ENCODE measurements at regions not wholly inside any gene's neighbourhood (a gene's known extent, or its start where the extent isn't known, plus 50 kb on each side); places are given as distances from the start of the nearest gene placed in this dataset.

GRCh38 chr2:180328795-180329422 is 321.8 kb upstream of the CWC22 start:
- Histone ChIP-seq H2AFZ (ENCODE audit: low read length) (peak overlapping the region; percentile 82), H3K18ac (ENCODE audit: low read length) (no peak overlapping the region), H3K79me1 (ENCODE audit: low read depth, low read length) (no peaks in the 10 kb centered on the region), H3K23ac (ENCODE audit: low read depth, low read length, poor library complexity) (no peak overlapping the region), H3K4me1 (ENCODE audit: control insufficient read depth in 2 of 2, insufficient read depth in 1 of 2, low read depth in 1 of 2, low read length in 2 of 2) (no peaks in the 10 kb centered on the region), H3K9ac (ENCODE audit: low read depth, low read length, poor library complexity) (no peak overlapping the region), H2BK12ac (ENCODE audit: low read length) (no peak overlapping the region), H3K36me3 (replicated peaks in 1 of 2; ENCODE audit: control insufficient read depth in 2 of 2, insufficient read depth in 2 of 2, low read length in 2 of 2) (no peaks in the 10 kb centered on the region), H3K4ac (ENCODE audit: low read length) (no peak overlapping the region), H3K27ac (replicated peaks; ENCODE audit: low read length) (no peak overlapping the region), H3K4me3 (ENCODE audit: low read length in 2 of 2) (no peak overlapping the region), H4K91ac (ENCODE audit: low read depth, low read length, poor library complexity) (no peak overlapping the region), H2BK15ac (ENCODE audit: low read length) (no peak overlapping the region), H2AK5ac (ENCODE audit: low read depth, low read length) (no peak overlapping the region), H2BK5ac (ENCODE audit: low read length) (no peak overlapping the region), H4K8ac (ENCODE audit: low read depth, low read length) (no peak overlapping the region), H3K4me2 (ENCODE audit: insufficient read depth, low read length, poor library complexity, severe bottlenecking) (no peak overlapping the region), H3K9me3 (replicated peaks in 1 of 2; ENCODE audit: control insufficient read depth in 2 of 2, insufficient read depth in 1 of 2, low read depth in 1 of 2, low read length in 2 of 2) (peaks cover 0 to 15% of the 10 kb centered on the region in 2 donors), H3K14ac (ENCODE audit: low read length) (no peak overlapping the region), H2BK120ac (ENCODE audit: low read depth, low read length) (no peak overlapping the region), H3K27me3 (ENCODE audit: control insufficient read depth in 3 of 3, insufficient read depth in 3 of 3, low read depth in 1 of 3, low read length in 3 of 3) (no peaks in the 10 kb centered on the region)
- WGBS, 2 donors (ENCODE audit: extremely low coverage in 2 of 2, insufficient read length in 2 of 2, insufficient replicate concordance in 1 of 2) = no CpG with 5 or more reads among the region's 1 CpG
- no peak for DNase-seq (ENCODE audit: low spot score)

GRCh38 chr2:180327185-180327584 is 320.1 kb upstream of the CWC22 start:
- no peak overlapping the region for H3K14ac ChIP-seq (ENCODE audit: low read length)
- no peak overlapping the region for H2BK120ac ChIP-seq (ENCODE audit: low read depth, low read length)
- no peaks in the 10 kb centered on the region for H3K36me3 ChIP-seq (replicated peaks in 1 of 2; ENCODE audit: control insufficient read depth in 2 of 2, insufficient read depth in 2 of 2, low read length in 2 of 2)
- no peak overlapping the region for H3K4ac ChIP-seq (ENCODE audit: low read length)
- H3K79me1 ChIP-seq (ENCODE audit: low read depth, low read length) = no peaks in the 10 kb centered on the region
- H3K9ac ChIP-seq (ENCODE audit: low read depth, low read length, poor library complexity) = no peak overlapping the region
- H4K8ac ChIP-seq (ENCODE audit: low read depth, low read length) = no peak overlapping the region
- H2BK12ac ChIP-seq (ENCODE audit: low read length) = no peak overlapping the region
- no peak overlapping the region for H3K4me3 ChIP-seq (ENCODE audit: low read length in 2 of 2)
- DNase-seq (ENCODE audit: low spot score) = no peak
- no peaks in the 10 kb centered on the region for H3K27me3 ChIP-seq (ENCODE audit: control insufficient read depth in 3 of 3, insufficient read depth in 3 of 3, low read depth in 1 of 3, low read length in 3 of 3)
- peaks cover 0 to 9% of the 10 kb centered on the region in 2 donors for H3K9me3 ChIP-seq (replicated peaks in 1 of 2; ENCODE audit: control insufficient read depth in 2 of 2, insufficient read depth in 1 of 2, low read depth in 1 of 2, low read length in 2 of 2)
- H3K4me1 ChIP-seq (ENCODE audit: control insufficient read depth in 2 of 2, insufficient read depth in 1 of 2, low read depth in 1 of 2, low read length in 2 of 2) = no peaks in the 10 kb centered on the region
- no peak overlapping the region for H2BK5ac ChIP-seq (ENCODE audit: low read length)
- H2BK15ac ChIP-seq (ENCODE audit: low read length) = no peak overlapping the region
- no peak overlapping the region for H3K18ac ChIP-seq (ENCODE audit: low read length)
- H3K27ac ChIP-seq (replicated peaks; ENCODE audit: low read length) = no peak overlapping the region
- no peak overlapping the region for H3K4me2 ChIP-seq (ENCODE audit: insufficient read depth, low read length, poor library complexity, severe bottlenecking)
- H2AFZ ChIP-seq (ENCODE audit: low read length) = no peak overlapping the region
- H4K91ac ChIP-seq (ENCODE audit: low read depth, low read length, poor library complexity) = no peak overlapping the region
- no peak overlapping the region for H3K23ac ChIP-seq (ENCODE audit: low read depth, low read length, poor library complexity)
- no peak overlapping the region for H2AK5ac ChIP-seq (ENCODE audit: low read depth, low read length)

GRCh38 chr2:180325416-180326120 is 318.5 kb upstream of the CWC22 start:
- H4K8ac ChIP-seq (ENCODE audit: low read depth, low read length) = no peak overlapping the region
- H3K14ac ChIP-seq (ENCODE audit: low read length) = no peak overlapping the region
- H2BK5ac ChIP-seq (ENCODE audit: low read length) = no peak overlapping the region
- H3K27ac ChIP-seq (replicated peaks; ENCODE audit: low read length) = no peak overlapping the region
- H3K36me3 ChIP-seq (replicated peaks in 1 of 2; ENCODE audit: control insufficient read depth in 2 of 2, insufficient read depth in 2 of 2, low read length in 2 of 2) = no peaks in the 10 kb centered on the region
- no peak overlapping the region for H2BK120ac ChIP-seq (ENCODE audit: low read depth, low read length)
- H3K9me3 ChIP-seq (replicated peaks in 1 of 2; ENCODE audit: control insufficient read depth in 2 of 2, insufficient read depth in 1 of 2, low read depth in 1 of 2, low read length in 2 of 2) = peaks cover 0 to 5% of the 10 kb centered on the region in 2 donors
- H2AFZ ChIP-seq (ENCODE audit: low read length) = no peak overlapping the region
- no peak overlapping the region for H3K4ac ChIP-seq (ENCODE audit: low read length)
- no peak overlapping the region for H2BK15ac ChIP-seq (ENCODE audit: low read length)
- H3K4me1 ChIP-seq (ENCODE audit: control insufficient read depth in 2 of 2, insufficient read depth in 1 of 2, low read depth in 1 of 2, low read length in 2 of 2) = no peaks in the 10 kb centered on the region
- no peak for DNase-seq (ENCODE audit: low spot score)
- H3K4me3 ChIP-seq (ENCODE audit: low read length in 2 of 2) = no peak overlapping the region
- WGBS, 2 donors (ENCODE audit: extremely low coverage in 2 of 2, insufficient read length in 2 of 2, insufficient replicate concordance in 1 of 2) = no CpG with 5 or more reads among the region's 2 CpGs
- no peak overlapping the region for H3K9ac ChIP-seq (ENCODE audit: low read depth, low read length, poor library complexity)
- H4K91ac ChIP-seq (ENCODE audit: low read depth, low read length, poor library complexity) = no peak overlapping the region
- no peaks in the 10 kb centered on the region for H3K79me1 ChIP-seq (ENCODE audit: low read depth, low read length)
- no peaks in the 10 kb centered on the region for H3K27me3 ChIP-seq (ENCODE audit: control insufficient read depth in 3 of 3, insufficient read depth in 3 of 3, low read depth in 1 of 3, low read length in 3 of 3)
- no peak overlapping the region for H3K23ac ChIP-seq (ENCODE audit: low read depth, low read length, poor library complexity)
- H3K18ac ChIP-seq (ENCODE audit: low read length) = no peak overlapping the region
- no peak overlapping the region for H2BK12ac ChIP-seq (ENCODE audit: low read length)
- H3K4me2 ChIP-seq (ENCODE audit: insufficient read depth, low read length, poor library complexity, severe bottlenecking) = no peak overlapping the region
- no peak overlapping the region for H2AK5ac ChIP-seq (ENCODE audit: low read depth, low read length)

GRCh38 chr2:180324182-180324581 is 317.1 kb upstream of the CWC22 start:
- Histone ChIP-seq H2BK120ac (ENCODE audit: low read depth, low read length) (no peak overlapping the region), H2AK5ac (ENCODE audit: low read depth, low read length) (no peak overlapping the region), H2BK5ac (ENCODE audit: low read length) (no peak overlapping the region), H3K36me3 (replicated peaks in 1 of 2; ENCODE audit: control insufficient read depth in 2 of 2, insufficient read depth in 2 of 2, low read length in 2 of 2) (no peaks in the 10 kb centered on the region), H3K27me3 (ENCODE audit: control insufficient read depth in 3 of 3, insufficient read depth in 3 of 3, low read depth in 1 of 3, low read length in 3 of 3) (no peaks in the 10 kb centered on the region), H3K18ac (ENCODE audit: low read length) (no peak overlapping the region), H4K91ac (ENCODE audit: low read depth, low read length, poor library complexity) (no peak overlapping the region), H3K27ac (replicated peaks; ENCODE audit: low read length) (no peak overlapping the region), H3K14ac (ENCODE audit: low read length) (no peak overlapping the region), H2BK12ac (ENCODE audit: low read length) (no peak overlapping the region), H3K4me3 (ENCODE audit: low read length in 2 of 2) (no peak overlapping the region), H3K4me2 (ENCODE audit: insufficient read depth, low read length, poor library complexity, severe bottlenecking) (no peak overlapping the region), H4K8ac (ENCODE audit: low read depth, low read length) (no peak overlapping the region), H3K9me3 (replicated peaks in 1 of 2; ENCODE audit: control insufficient read depth in 2 of 2, insufficient read depth in 1 of 2, low read depth in 1 of 2, low read length in 2 of 2) (peaks cover 0 to 4% of the 10 kb centered on the region in 2 donors), H3K9ac (ENCODE audit: low read depth, low read length, poor library complexity) (no peak overlapping the region), H2BK15ac (ENCODE audit: low read length) (no peak overlapping the region), H3K4me1 (ENCODE audit: control insufficient read depth in 2 of 2, insufficient read depth in 1 of 2, low read depth in 1 of 2, low read length in 2 of 2) (no peaks in the 10 kb centered on the region), H3K4ac (ENCODE audit: low read length) (no peak overlapping the region), H2AFZ (ENCODE audit: low read length) (peak overlapping the region; percentile 27), H3K79me1 (ENCODE audit: low read depth, low read length) (no peaks in the 10 kb centered on the region), H3K23ac (ENCODE audit: low read depth, low read length, poor library complexity) (no peak overlapping the region)
- no peak for DNase-seq (ENCODE audit: low spot score)

Data from neuronal stem cell (in vitro differentiated cells).